A673 (cell line): ENCODE measurements at regions not wholly inside any gene's neighbourhood (a gene's known extent, or its start where the extent isn't known, plus 50 kb on each side); places are given as distances from the start of the nearest gene placed in this dataset.

Source experiments
- BruUV-seq: library from RNA; stranded (reverse); fragments of 400-500 nt; replicated peaks from 2 replicates; lab custom pipeline; 2021; lab: Mats Ljungman, UMichigan
- CTCF ChIA-PET: fragments of 300-600 bp; sonication (Branson Sonifier 250); formaldehyde crosslinking; loops from one replicate; lab custom pipeline; 2022; ENCODE audit warnings: antibody characterized with exemption; lab: Charles Lee
- POLR2A ChIA-PET: fragments of 300-600 bp; sonication (Branson Sonifier 250); formaldehyde crosslinking; loops from one replicate; lab custom pipeline; 2022; ENCODE audit warnings: antibody characterized with exemption; ENCODE audit not compliant: low non-redundant PET; lab: Charles Lee
- DNase-seq: peaks from one replicate; pipeline ENCODE4 v3.0.0-alpha.2; 2015; ENCODE audit warnings: low spot score
- H3K27ac ChIP-seq: fragments of 200-600 bp; sonication (generic); 2 replicates; pipeline ENCODE4 v1.5.1; 2016; ENCODE audit warnings: mixed run types, low read depth, mild to moderate bottlenecking, mixed read lengths, antibody characterized with exemption, low read length; ENCODE audit not compliant: poor library complexity, severe bottlenecking
- H3K27me3 ChIP-seq: fragments of 200-600 bp; sonication (generic); replicated peaks from 2 replicates; pipeline ENCODE4 v1.6.1; 2017; ENCODE audit warnings: mixed run types, low read depth, mild to moderate bottlenecking, mixed read lengths, antibody characterized with exemption, low read length; ENCODE audit not compliant: insufficient read depth, poor library complexity
- H3K36me3 ChIP-seq: fragments of 200-600 bp; sonication (generic); 2 replicates; pipeline ENCODE4 v1.6.1; 2016; ENCODE audit warnings: mixed run types, mild to moderate bottlenecking, mixed read lengths, antibody characterized with exemption, low read length; ENCODE audit not compliant: insufficient read depth, poor library complexity, severe bottlenecking
- H3K4me1 ChIP-seq: fragments of 200-600 bp; sonication (generic); 2 replicates; pipeline ENCODE4 v1.6.1; 2017; ENCODE audit warnings: mixed run types, mild to moderate bottlenecking, mixed read lengths, antibody characterized with exemption, low read length; ENCODE audit not compliant: insufficient read depth, poor library complexity, severe bottlenecking
- H3K4me3 ChIP-seq: fragments of 200-600 bp; sonication (generic); 2 replicates; pipeline ENCODE4 v1.5.1; 2016; ENCODE audit warnings: low read depth, mixed run types, mild to moderate bottlenecking, mixed read lengths, low read length; ENCODE audit not compliant: poor library complexity, severe bottlenecking
- H3K9me3 ChIP-seq: fragments of 200-600 bp; sonication (generic); 2 replicates; pipeline ENCODE4 v1.6.1; 2016; ENCODE audit warnings: mixed run types, low read depth, mild to moderate bottlenecking, mixed read lengths, antibody characterized with exemption, low read length; ENCODE audit not compliant: poor library complexity, severe bottlenecking
- CTCF ChIP-seq: fragments of 300-800, 200-600 bp; sonication (generic); conservative IDR thresholded peaks from 2 replicates; pipeline ENCODE4 v1.5.1; 2017; ENCODE audit warnings: low read depth, mild to moderate bottlenecking, antibody characterized with exemption, low read length, moderate library complexity, mixed read lengths
- EZH2 ChIP-seq: fragments of 200-600 bp; sonication (generic); IDR thresholded peaks from 2 replicates; pipeline ENCODE4 v1.6.1; 2017; ENCODE audit warnings: borderline replicate concordance, low read depth, mild to moderate bottlenecking, mixed read lengths, antibody characterized with exemption, low read length; ENCODE audit not compliant: poor library complexity, severe bottlenecking
- intact Hi-C: fragments of 100-400 bp; cut with micrococcal nuclease; formaldehyde crosslinking; loops from one replicate; pipeline ENCODE4 v1.10.0; 2022; ENCODE audit not compliant: unreplicated experiment

- Histone ChIP-seq H3K4me1 (no peaks in the 10 kb centered on the region), H3K36me3 (no peaks in the 10 kb centered on the region), H3K9me3 (no peaks in the 10 kb centered on the region), H3K27me3 (no peaks in the 10 kb centered on the region), H3K4me3 (no peak overlapping the region), H3K27ac (no peak overlapping the region)
- DNase-seq: no peak
- CTCF ChIA-PET: no interaction called here
- POLR2A ChIA-PET: no interaction called here
- no peak for TF ChIP-seq EZH2
- TF ChIP-seq CTCF: no peak
- no TSS peak for BruUV-seq
- intact Hi-C loops: no loop called here
These were observed 415.3 kb downstream of the HRH4 start for GRCh38 chr18:24875777-24876176.

- CTCF ChIA-PET: no interaction called here
- intact Hi-C loops: no loop called here
- no peaks in the 10 kb centered on the region for H3K36me3 ChIP-seq
- H3K9me3 ChIP-seq: no peaks in the 10 kb centered on the region
- TF ChIP-seq EZH2 (no peak), CTCF (no peak)
- no peak overlapping the region for H3K27ac ChIP-seq
- DNase-seq: no peak
- no peak overlapping the region for H3K4me3 ChIP-seq
- H3K27me3 ChIP-seq: no peaks in the 10 kb centered on the region
- no peaks in the 10 kb centered on the region for H3K4me1 ChIP-seq
- POLR2A ChIA-PET: no interaction called here
- BruUV-seq: no TSS peak
These were observed 415.8 kb downstream of the HRH4 start for GRCh38 chr18:24876266-24876665.

- H3K9me3 ChIP-seq: no peaks in the 10 kb centered on the region
- no peaks in the 10 kb centered on the region for H3K27me3 ChIP-seq
- no TSS peak for BruUV-seq
- no peak overlapping the region for H3K4me3 ChIP-seq
- H3K4me1 ChIP-seq: no peaks in the 10 kb centered on the region
- intact Hi-C loops: no loop called here
- no peak overlapping the region for H3K27ac ChIP-seq
- CTCF ChIA-PET: no interaction called here
- no peak for DNase-seq
- POLR2A ChIA-PET: no interaction called here
- TF ChIP-seq CTCF (no peak), EZH2 (no peak)
- no peaks in the 10 kb centered on the region for H3K36me3 ChIP-seq
These were observed 416.6 kb downstream of the HRH4 start for GRCh38 chr18:24877066-24877465.
